HG02642 (cell line): ENCODE measurements at regions not wholly inside any gene's neighbourhood (a gene's known extent, or its start where the extent isn't known, plus 50 kb on each side); places are given as distances from the start of the nearest gene placed in this dataset.

Source experiments
- ATAC-seq: cut with Tn5 transposase; IDR thresholded peaks from one replicate; pipeline ENCODE4 v1.9.1; 2021; ENCODE audit warnings: mild to moderate bottlenecking; ENCODE audit not compliant: unreplicated experiment, poor library complexity

- ATAC-seq: no peak
Observed at GRCh38 chr10:29962166-29962850, 97.1 kb downstream of the JCAD start.

GRCh38 chr10:29961351-29961750 lies 98.0 kb downstream of the JCAD start:
- ATAC-seq: no peak

DNA sequence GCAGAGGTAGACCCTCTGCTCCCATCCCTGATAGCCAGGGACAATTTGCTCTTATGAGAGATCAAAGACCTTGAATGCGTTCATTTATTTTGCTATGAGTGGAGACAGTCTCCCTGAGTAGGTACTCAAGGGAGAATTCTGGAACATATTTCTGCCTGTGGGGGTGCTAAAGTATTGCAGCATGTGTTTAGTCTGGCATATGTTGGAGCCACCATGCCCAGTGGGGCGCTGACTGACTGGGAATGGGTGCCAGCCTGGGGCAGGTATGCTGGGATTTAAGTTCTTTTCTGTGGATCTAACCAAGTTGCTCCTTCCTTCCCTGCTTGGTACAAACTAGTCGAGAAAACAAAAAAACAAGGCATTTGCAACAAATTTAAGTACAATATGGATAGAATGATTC lies 99.1 kb downstream of the JCAD start:
- no peak for ATAC-seq

- ATAC-seq: no peak
Observed at GRCh38 chr10:29959586-29959985, 99.8 kb downstream of the JCAD start.

DNA sequence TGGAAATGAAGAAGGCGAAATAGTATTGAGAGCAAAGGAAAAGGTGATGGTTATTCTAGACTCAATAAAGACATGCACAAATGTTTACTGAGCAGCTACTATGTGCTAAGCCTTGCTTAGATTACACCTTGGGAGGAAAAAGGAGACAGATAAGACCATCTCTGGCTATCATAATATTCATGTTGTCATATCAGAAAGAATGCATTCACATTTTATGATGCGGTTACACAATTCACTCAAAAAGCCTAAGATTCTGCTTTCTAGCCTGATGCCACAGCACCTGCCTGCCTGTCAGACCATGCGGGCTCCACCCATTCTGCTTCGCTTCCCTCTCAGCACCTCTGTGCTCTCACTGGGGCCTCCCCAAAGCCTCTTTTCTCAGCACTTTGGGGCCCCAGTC lies 100.9 kb downstream of the JCAD start:
- no peak for ATAC-seq

GRCh38 chr10:29957907-29958331 lies 101.5 kb downstream of the JCAD start:
- ATAC-seq: no peak

DNA sequence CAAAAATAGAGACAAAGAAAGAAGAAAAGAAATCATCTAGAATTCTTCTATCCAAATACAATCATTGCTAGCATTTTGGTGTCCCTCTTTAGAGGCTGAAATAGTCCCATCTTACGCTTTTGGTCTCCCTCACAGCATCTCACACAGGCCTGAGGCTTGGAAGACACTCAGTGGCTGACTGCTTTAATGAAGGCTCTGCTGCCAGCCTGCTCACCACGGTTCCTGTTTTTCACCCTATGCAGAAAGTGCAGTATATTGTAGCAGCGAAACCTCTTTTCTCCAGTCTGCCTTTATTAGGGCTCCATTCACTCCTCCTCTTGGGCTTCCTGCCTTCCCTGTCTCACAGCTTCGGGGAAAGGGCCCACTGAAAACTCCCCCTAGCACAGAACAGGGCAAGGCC lies 102.2 kb downstream of the JCAD start:
- no peak for ATAC-seq

- ATAC-seq: no peak
Observed at GRCh38 chr10:29956335-29956924, 103.0 kb downstream of the JCAD start.

- no peak for ATAC-seq
Observed at GRCh38 chr10:29955329-29955935, 104.0 kb downstream of the JCAD start.

DNA sequence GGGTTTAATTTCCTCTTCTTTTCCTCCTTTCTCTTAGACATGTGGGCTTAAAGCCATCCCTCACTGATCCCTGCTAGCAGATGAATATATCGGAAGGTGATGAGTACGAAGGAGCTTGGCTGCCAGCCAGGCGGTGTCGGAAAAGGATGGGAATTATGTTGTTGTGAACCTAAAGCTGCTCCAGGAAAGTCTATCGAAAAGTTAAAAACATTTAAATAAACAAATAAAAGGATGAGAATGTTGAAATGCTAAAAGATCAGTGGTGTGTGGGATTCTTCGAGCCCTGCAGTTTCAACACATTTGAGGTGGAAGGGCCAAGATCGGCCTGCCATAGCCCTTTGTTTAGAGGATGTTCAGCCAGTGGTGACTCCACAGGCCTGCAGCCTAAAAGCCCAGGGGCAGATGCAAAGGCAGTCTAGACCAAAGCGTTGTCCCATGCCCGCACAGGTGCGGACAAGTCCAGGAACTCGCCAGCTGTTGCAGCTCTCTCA lies 107.9 kb downstream of the JCAD start:
- no peak for ATAC-seq

- no peak for ATAC-seq
Observed at GRCh38 chr10:29950391-29950790, 109.0 kb downstream of the JCAD start.

DNA sequence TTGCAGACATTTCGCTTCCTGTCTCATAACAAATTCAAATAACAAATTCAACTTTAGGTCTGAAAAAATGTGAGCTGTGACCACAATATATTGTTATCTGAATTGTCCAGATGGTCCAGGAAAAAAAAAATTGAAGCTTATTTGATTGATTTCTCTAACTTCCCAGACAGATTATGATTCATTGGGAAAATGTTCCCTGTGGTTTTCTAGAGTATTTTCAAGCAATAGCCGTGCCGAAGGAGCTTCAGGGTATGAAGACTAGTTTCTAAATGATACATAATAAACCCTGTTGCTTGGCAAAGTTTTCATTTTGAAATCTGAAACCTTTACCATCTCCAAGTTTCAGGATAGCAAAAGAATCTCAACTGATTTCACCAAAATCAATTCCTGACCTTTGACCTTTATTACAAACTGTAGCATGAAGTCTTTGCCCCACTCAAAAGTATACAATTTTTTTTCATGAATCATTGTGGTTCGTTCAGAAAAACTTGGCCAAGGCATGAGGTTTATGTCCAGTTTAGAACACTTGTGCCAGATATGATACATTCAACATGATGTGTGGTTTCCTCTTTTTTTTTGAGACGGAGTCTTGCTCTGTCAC lies 109.9 kb downstream of the JCAD start:
- no peak for ATAC-seq

- ATAC-seq: no peak
Observed at GRCh38 chr10:29948881-29949355, 110.5 kb downstream of the JCAD start.

- ATAC-seq: no peak
Observed at GRCh38 chr10:29947701-29948060, 111.7 kb downstream of the JCAD start.

- no peak for ATAC-seq
Observed at GRCh38 chr10:29946953-29947700, 112.3 kb downstream of the JCAD start.

- ATAC-seq: no peak
Observed at GRCh38 chr10:29946614-29946952, 112.8 kb downstream of the JCAD start.

DNA sequence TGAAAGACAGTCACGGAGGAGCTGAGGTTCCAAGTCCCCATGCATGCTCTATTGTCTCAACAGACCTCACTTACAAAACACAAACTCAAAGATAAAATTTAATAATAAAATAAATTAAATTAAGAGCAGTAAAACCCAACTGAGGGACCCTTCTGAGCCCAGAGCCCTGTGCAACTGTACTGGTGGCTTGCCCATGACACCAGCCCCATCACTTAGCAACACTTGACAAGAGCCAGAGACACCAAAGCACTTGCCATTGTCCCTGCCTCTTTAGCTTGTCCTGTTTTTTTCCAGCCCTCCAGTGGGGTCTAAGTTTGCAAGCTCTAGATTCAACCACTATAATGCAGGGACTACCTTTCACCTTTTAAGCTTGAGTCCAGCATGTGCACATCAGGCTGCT lies 117.9 kb downstream of the JCAD start:
- no peak for ATAC-seq

- ATAC-seq: no peak
Observed at GRCh38 chr10:29932991-29933390, 126.4 kb downstream of the JCAD start.

DNA sequence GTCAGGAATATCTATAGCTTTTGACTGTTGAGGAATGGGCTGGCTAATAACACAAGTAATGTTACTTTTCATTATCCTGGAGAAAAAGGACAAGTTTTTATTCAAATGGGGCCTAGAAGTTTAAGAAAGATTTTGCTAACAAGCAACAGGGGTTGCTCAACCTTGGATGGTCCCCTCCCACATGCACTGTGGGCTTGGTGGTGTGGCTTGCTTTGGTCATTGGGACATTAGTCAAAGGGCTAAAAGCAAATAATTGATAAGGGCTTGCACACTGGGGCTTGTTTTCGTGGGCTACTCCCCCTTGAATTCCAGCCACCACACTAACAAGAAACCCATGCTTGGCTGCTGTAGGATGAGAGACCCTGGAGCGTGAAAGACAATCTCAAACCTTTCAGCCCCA lies 127.6 kb downstream of the JCAD start:
- ATAC-seq: no peak

GRCh38 chr10:29929006-29929405 lies 130.4 kb downstream of the JCAD start:
- no peak for ATAC-seq

GRCh38 chr10:29926693-29927048 lies 132.7 kb downstream of the JCAD start:
- no peak for ATAC-seq
